HEK293 (cell line): ENCODE measurements at regions not wholly inside any gene's neighbourhood (a gene's known extent, or its start where the extent isn't known, plus 50 kb on each side); places are given as distances from the start of the nearest gene placed in this dataset.

ENCODE experiments used
- PBX3 ChIP-seq: sonication (generic); formaldehyde crosslinking; IDR thresholded peaks from 2 replicates; pipeline ENCODE4 v1.8.1; 2022; ENCODE audit warnings: mild to moderate bottlenecking, moderate library complexity, missing genetic modification reagents
- ZNF274 ChIP-seq, 2 experiments: fragments of 200-500 bp in 1 of 2; fragments of 450-650 bp in 1 of 2; sonication (Bioruptor generic) in 1 of 2; formaldehyde crosslinking in 1 of 2; IDR thresholded peaks; 2 replicates each; pipeline versions ENCODE4 v1.5.1 to v1.6.1; 2014 to 2016; ENCODE audit warnings: borderline replicate concordance in 1 of 2, inconsistent platforms in 1 of 2, low read length in 1 of 2, missing biosample characterization in 1 of 2, missing genetic modification characterization in 1 of 2
- TF ChIP-seq, protein P1 (sequence below): fragments of 450-650 bp; formaldehyde crosslinking; IDR thresholded peaks from 2 replicates; pipeline ENCODE4 v1.5.1; 2016; ENCODE audit warnings: missing biosample characterization, missing genetic modification characterization

DNA sequence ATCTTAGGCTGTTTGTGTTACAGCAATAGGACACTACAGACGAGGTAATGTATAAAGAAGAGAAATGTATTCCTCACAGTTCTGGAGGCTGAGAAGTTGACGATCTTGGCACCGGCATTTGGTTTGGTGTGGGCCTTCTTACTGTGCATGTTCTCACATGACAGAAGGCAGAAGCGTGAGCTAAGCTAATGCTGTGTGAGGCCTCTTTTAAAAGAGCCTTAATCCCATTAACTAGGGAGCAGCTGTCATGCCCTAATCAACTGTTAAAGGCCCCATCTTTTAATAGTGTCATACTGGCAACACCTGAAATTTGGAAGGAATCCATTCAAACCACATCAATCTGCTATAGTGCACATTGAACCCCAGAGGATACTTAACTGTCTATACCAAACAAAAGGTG lies 992.9 kb downstream of the GALC start:
- TF ChIP-seq ZNF274 (IDR thresholded peaks at IDR 0.05; ENCODE audit: low read length), result no peak
- no peak for TF ChIP-seq ZNF274 (tag by site-specific recombination; IDR thresholded peaks at IDR 0.05; ENCODE audit: borderline replicate concordance)
- TF ChIP-seq, protein P1, sequence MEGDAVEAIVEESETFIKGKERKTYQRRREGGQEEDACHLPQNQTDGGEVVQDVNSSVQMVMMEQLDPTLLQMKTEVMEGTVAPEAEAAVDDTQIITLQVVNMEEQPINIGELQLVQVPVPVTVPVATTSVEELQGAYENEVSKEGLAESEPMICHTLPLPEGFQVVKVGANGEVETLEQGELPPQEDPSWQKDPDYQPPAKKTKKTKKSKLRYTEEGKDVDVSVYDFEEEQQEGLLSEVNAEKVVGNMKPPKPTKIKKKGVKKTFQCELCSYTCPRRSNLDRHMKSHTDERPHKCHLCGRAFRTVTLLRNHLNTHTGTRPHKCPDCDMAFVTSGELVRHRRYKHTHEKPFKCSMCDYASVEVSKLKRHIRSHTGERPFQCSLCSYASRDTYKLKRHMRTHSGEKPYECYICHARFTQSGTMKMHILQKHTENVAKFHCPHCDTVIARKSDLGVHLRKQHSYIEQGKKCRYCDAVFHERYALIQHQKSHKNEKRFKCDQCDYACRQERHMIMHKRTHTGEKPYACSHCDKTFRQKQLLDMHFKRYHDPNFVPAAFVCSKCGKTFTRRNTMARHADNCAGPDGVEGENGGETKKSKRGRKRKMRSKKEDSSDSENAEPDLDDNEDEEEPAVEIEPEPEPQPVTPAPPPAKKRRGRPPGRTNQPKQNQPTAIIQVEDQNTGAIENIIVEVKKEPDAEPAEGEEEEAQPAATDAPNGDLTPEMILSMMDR (tag by site-specific recombination), result no peak
- no peak for TF ChIP-seq PBX3 (CRISPR knock-in tag)
